Tongue (tissue), 1 donor: ENCODE measurements at regions not wholly inside any gene's neighbourhood (a gene's known extent, or its start where the extent isn't known, plus 50 kb on each side); places are given as distances from the start of the nearest gene placed in this dataset.

Source experiments
- DNase-seq: peaks from one replicate; pipeline ENCODE4 v3.0.0-alpha.2; 2015

DNA sequence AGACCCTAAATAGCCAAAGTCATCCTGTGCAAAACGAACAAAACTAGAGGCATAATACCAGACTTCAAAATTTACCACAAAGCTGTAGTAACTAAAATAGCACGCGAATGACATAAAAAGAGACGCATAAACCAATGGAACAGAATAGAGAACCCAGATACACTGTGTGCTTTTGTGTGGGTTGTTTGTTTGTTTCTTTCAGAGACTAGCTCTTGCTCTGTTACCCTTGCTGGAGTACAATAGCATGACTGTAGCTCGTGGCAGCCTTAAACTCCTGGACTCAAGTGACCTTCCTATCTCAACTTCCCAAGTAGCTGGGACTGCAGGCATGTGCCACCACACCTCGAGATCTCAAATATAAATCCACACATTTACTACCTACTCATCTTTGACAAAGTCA is 1314.6 kb upstream of the GBE1 start:
- no peak for DNase-seq

DNA sequence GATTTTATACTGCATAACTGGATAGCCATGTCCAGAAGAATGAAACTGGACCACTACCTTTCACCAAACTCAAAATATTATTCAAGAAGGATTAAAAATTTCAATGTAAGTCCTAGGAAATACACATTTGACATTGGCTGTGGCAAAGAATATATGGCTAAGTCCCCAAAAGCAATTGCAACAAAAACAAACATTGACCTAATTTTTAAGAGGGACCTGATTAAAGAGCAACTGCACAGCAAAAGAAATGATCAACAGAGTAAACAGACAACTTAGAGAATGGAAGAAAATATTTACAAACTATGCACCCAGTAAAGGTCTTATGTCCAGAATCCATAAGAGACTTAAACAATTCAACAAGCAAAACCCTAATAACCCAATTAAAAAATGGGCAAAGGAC is 1313.0 kb upstream of the GBE1 start:
- no peak for DNase-seq

DNA sequence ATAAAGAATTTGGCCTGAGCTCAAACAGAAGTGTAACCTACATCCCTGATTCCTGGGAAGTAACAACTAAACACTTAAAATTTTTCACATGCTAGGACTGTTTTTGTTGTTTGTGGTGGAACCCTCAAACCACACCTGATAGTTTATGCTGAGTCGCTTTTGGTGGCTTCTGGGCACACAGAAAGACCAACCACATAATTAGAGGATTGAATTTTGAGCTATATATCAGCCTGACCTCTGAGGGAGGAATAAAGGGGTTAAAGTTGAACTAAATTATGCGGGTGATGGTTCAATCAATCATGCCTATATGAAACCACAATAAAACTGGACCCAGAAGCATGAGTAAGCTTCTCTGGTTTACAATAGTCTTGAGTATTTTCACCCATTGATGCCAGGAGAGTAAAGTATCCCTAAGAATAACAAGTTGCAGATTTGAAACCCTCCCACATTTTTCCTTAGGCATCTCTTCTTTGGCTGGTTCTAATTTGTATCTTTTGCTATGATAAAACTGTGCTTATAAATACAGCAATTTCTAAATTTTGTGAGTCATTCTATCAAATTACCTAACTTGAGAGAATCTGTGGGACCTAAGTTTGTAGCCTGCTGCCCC is 1304.5 kb upstream of the GBE1 start:
- no peak for DNase-seq

DNA sequence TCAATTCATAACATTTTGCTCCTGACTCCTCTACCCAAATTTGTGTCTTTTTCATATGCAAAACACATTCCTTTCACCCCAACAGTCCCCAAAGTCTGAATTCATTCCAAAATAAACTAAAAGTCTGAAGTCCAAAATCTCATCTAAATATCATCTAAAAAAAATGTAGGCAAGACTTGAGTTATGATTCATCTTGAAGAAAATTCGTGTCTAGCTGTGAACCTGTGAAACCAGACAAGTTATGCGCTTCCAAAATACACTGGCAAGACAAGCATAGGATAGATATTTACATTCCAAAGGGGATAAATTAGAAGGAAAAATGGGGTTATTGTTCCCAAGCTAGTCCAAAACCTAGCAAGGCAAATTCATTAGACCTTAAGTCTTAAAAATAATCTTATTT is 1302.0 kb upstream of the GBE1 start:
- no peak for DNase-seq

DNA sequence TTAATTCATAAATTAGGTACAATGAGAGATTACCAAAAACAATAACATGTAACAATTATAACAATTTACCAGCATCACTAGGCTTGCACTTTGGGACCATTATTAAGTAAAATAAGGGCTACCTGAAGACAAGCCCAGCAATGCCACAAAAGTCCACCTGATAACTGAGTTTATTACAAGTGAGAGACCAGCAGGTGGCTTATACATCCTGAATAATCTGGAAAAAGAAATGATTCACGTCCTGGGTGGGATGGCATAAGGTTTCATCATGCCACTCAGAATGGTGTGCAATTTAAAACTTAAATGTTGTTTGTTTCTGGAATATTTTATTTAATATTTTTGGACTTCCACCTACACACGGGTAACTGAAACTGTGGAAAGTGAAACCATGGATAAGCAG is 1287.1 kb upstream of the GBE1 start:
- DNase-seq: no peak

DNA sequence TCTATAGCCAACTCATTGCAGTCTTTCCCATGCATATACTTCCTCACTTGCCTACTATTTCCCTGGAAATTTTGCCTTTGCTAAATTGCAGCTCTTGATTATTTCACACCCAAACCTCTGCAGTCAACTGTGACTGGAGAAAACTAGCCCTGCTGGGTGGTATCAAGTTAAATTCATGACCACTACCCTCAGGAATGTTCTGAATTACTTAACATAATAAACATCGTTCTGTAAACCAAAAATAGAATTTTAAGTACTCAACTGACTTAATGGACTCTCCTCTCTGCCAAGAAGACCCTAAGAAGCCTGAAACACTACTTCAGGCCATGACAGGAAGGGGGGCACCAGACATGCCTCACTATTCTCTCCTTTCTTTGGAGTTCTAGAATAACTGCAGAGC is 1278.0 kb upstream of the GBE1 start:
- DNase-seq: no peak

DNA sequence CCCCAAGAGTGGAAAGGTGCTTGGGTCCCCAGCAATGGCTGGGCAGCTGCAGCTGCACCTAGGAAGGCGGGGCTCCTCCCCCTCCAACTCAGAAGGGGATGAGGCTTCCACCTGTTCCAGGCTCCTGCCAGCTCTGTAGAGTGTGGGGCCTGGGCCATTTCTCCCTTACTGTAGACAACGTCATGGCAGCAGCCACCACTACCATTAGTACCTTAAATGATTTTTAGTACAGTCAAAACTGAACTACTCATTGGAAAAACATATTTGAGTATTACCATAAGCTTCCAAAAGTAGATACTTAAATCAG is 1274.2 kb upstream of the GBE1 start:
- DNase-seq: no peak

DNA sequence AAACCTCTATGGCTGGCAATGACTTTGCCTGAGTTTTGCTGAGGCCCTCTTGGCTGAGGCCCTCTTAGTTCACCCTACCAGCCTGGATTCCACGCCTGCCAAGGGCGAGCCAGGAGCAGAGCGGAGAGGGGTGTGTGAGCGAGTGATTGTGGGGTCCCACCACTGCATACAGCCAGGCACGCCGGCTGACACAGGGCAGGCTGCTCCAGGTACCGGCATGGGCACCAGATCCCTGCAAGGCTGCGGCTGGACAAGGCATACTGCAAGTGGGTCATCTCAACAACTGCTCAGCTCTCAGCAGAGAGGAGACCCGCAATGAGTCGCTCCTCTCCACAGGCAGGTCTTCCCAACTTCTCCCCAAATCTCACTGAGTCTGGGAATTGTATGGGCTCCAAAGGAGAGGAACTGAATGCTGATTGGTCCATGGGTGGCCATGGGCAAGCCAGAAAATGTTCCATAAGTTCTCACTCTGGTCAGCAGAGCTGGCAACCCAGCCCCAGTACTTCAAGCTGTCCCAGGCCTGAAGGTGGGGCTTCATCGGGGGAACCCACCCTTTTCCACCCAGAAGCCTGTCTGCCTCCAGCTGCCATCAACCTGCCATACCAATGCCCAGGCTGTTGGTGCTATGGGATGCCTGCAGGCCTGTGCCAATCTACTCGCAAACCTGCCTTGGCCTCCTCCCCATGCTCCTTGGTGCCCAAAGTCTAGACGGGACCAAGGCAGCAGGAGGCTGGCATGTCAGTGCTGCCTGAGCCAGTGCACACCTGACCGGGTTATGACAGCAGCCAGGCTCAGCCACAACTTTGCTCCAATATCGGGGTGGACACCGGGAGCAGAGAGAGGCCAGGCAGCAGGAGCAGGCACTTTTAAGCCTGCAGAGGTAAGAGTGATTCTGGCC is 1273.6 kb upstream of the GBE1 start:
- no peak for DNase-seq

DNA sequence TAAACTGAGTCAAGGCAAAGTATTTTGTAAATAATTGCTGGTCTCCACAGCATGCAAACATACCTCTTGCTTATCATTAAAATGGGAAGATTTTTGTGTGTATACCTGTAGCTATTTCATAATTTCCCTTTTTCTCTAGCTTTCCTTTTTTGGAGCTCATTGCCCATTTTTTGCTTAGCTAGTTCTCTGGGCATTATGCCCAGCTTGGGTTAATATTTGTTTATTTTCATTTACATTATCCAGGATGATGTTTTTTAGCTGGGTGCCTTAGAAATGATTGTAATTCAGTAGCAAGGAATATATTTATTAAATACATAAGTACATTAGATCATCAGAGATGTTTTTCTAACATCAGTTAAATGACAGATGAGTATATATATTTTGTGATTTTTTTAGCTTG is 1271.7 kb upstream of the GBE1 start:
- no peak for DNase-seq

DNA sequence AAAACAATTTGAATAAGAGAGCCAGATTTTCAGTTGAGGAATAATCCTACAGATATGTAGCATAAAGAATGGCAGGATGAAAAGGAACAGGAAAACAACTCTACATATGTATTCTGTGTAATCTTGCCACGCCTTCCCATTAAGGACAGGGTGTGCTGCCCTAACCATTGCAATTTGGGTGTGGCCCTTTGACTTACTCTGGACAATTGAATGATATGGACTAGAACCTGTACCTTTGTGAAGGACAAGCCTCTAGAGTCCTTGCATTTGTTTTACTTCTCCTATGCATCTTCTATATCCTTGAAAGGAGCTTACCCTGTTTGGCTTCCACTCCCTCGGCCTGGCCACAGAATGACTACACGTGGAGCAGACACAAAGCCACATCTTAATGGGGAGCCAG is 1261.6 kb upstream of the GBE1 start:
- DNase-seq: no peak

DNA sequence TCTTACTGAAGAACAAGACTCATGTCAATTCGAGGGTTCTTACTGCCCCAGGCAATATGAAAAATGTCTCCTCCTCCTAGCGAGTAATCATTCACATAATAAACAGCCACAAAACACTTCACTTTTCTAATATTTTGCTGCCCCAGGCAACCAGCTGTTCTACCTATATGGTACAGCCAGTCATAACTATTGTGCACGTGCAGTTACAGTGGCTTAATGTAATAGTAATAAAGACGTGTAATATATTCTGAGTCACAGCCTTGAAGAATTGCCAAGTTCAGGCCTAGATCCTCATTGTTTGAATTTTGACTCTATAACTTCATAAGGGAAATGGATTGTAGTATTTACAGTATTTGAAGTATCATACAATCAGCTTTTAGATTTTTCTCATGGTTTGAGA is 1250.0 kb upstream of the GBE1 start:
- no peak for DNase-seq

DNA sequence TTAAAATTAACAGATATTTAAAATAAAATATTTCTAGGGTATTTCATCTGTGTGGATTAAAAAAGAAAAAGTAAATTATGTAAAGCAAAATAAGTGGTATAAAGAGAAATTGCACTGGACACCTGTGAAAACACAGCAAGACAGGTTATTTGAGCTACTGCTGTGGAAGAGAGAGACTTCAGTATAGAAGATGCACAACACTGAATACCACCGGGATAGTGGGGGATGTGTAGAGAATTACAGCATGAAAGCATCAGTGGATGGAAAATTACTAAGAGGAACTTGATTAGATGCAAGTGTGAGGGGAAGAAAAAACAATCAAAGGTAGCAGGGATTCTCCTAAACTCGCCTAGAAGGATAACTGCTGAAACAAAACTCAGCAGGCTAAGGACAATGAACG is 1242.5 kb upstream of the GBE1 start:
- DNase-seq: no peak

DNA sequence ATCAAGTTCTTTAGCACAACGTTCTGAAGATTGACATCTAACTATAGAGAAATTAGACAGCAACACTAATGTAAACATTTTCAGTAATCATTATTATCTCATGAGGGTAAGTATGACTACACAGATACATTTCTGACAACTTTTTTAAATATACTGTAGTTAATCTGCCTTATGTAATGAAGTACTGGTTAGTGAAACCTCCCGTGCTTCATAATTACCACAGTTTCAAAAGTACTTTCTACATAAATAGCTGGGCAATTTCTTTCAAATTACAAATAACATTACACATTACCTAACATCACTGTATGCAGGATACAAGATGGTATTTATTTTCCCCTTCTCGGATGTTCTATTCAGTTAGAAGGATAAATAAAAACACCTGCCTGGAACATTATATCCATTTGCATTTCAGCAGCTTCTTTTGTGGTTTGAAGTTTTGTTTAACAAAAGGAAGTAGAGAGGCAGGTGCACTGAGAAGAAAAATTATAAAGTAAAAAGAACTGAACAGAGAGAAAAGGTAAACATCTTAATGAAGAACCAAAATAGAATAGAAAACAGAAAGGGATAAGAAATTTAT is 1241.5 kb upstream of the GBE1 start:
- DNase-seq: no peak

DNA sequence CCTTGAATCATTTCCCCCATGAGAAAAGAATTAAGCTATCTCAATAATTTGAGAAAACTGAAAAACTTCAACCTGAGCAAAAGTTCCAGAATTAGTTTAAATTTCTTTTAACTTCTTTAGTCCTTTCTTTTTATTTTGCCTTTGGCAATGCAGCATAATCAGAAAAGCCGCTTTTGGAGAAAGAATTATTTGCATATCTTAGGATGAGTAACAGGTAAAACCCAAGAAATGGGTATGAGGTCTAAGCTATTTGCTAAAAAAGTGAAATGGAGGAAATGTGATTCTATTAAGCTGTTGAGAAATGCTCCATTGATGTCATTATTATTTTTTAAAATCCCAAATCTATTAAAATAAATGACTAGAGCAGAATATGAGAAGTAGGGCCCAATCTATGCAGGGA is 1238.3 kb upstream of the GBE1 start:
- DNase-seq: no peak

DNA sequence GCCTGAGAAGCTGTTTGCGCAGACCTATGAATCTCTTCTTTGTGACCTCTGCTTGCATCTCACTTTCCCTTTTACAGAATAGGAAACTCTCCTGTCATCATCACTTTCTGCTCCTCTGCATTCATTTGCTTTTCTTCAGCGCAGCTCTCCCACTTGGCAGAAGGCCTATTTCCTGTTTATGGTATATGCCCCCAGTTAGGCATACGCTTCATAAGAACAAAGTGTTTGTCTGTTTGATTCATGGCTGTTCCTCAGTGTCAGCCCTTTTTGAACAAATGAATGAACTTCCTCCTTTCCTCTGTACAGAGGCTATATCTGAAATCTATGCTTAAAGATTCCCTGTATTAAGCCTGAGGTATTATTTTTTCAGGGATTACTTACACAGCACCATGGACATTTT is 1216.9 kb upstream of the GBE1 start:
- DNase-seq: peak; percentile 3

DNA sequence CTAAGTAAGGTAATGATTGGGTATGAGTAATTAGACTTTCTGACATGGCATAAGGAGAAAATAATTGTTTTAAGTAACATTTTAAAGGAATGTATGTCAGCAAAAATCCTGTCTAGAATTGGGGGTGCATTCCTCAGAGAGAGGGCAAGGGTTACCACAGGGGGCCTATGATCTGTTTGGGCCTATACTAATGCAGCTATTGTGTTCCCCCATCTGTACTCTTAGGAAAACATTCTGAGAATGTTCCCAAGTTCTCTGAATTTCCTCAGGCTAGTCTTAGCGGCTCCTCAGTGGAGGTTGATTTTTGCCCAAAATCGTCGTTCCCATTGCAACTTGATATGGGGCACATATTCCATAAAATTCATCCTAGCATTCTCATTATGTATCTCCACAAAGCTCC is 1216.4 kb upstream of the GBE1 start:
- DNase-seq: no peak

DNA sequence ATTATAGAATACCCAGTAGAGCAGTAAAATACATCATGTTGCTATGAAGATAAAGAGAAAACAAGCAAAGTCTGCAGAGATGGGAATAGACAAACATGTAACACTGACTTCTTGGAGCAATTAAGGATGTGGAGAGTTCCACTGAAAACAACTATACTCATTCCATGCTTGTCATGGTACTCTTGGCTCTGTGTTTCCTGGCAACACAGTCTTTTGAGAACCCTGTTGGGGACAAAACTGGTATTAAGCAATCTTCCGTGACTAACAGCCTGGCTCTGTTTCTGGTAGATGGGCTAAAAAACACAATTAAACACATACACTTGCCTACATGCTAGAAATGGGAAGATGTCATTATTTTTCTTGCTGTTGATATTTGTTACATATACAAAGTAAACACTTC is 1212.3 kb upstream of the GBE1 start:
- peak; percentile 19 for DNase-seq

DNA sequence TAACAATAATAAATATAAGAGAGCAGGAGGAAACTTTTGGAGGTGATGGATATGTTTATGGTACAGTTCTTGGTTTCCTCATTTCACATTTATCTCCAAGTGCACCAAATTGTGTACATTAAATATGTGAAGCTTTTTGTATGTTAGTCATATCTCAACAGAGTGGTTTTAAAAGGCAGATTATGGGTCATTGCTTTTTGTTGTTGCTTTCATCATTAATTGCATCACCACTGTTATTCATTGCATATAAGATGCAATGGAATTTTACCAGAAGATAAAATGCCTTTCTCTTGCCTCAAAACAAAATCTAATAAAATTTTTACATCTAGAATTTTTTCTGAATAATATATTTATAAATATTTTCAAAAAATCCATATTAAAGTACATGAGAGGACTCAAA is 1198.9 kb upstream of the GBE1 start:
- no peak for DNase-seq

DNA sequence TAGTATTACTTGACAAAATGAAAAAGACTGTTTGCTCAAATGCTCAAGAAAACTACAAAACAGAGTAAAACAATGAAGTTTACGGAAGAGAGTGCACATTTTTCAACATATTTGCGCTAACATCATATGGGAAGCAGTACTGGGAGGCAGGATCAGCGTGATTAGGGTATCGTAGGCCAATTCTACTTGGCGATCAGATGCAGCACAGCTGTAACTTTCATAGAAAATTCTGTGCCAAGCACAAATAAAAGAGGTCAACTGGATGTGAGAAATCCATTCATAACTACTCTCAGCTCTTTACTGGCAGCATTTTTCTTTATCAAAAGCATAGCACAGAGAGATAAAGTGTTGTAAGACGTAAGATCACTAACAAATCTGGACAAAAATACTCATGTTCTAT is 1196.3 kb upstream of the GBE1 start:
- DNase-seq: no peak

DNA sequence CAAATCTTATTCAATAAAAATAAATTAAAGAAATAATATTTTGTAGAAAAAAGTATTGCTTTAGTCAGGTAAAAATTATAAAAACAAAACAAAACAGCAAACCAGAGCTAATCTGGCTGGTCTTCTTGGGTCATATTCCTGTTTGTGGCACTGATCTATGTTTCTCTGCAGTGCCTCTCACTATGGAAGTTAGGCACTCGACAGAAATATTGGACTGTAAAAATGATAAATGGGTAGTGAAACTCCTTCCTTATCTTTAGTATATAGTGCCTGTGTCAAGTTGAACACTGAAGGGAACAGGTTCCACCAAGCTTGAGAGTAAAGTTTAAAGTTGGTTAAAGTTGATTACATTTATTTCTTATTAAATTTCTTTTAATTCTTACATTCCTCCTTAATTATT is 1195.6 kb upstream of the GBE1 start:
- DNase-seq: no peak

DNA sequence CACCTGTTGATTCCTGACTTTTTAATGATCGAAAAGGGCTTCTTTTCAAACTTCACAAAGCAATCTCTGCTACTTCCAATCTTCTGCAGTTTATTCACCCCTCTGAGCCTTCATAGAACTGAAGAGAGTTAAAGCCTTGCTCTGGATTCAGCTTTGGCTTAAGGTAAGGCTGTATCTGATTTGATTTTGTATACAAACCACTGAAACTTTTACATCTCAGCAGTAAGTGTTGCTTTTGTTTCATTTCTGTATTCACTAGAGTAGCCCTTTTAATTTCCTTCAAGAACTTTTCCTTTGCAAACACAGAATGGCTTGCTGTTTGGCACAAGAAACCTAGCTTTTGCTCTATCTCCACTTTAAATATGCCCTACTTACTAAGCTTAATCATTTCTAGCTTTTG is 1193.0 kb upstream of the GBE1 start:
- no peak for DNase-seq

DNA sequence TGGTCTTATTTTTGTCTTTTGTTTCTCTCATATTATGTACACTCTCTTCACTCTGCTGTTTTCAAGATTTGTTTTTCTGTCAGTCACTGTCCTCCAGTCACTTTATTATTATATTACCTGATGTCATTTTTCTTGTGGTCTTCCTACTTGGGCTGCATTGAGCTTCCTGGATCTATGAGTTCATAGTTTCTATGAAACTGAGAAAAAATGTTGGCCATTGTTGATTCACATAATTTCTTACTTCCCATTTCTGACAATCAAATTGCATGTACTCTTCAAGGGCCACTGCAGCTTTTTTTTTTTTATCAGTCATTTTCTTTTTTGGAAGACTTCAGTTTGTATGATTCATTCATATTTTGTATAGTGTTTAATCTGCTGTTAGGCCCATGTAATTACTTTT is 1180.6 kb upstream of the GBE1 start:
- DNase-seq: no peak

DNA sequence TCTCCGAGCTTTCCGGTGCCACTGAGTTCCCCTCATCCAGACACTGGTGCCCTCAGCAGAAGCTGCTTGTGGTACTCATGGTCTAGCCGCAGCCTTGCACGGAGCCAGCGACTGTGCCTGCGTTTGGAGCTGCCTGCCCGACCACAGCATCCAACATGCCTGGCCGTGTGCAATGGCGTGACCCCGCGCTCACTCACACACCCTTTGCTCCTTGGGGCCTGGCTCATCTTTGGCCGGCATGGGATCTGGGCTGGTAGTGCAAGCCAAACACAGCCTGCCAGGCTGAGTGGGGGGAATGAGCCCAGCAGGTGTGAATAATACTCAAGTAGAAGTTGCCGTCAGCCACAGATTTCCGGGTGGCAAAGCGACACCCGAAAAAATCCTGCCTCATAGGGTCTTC is 1178.7 kb upstream of the GBE1 start:
- no peak for DNase-seq

DNA sequence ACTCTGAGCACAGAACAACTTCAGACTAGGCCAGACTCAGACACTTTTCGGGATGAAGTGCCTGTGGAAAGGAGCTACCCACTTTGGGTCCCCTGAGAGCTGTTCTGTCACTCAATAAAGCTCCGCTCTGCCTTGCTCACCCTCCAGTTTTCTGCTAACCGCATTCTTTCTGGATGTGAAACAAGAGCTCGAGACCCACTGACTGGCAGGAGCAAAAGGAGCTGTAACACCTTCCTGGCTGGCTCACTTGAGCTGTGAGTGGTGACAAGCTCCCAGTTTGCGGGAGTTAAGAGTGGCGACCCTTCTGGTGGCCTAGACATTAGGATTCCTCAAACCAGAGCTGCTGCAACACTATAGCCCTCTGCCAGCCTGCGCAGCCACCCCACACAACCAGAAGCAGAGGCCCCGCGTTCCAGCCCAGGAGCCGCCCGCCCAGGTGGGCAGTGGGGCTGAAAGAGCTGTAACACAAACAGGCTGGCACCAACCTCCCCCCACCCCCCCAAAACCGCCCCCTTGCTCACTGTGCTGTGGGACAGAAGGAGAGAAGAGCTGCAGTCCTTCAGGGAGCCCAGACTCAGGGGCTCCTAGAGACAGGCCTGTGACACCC is 1178.1 kb upstream of the GBE1 start:
- DNase-seq: no peak
